T-cell (primary cell): ENCODE measurements at regions not wholly inside any gene's neighbourhood (a gene's known extent, or its start where the extent isn't known, plus 50 kb on each side); places are given as distances from the start of the nearest gene placed in this dataset.

Source experiments
- ATAC-seq, 4 experiments: fragments of 200-7000 bp in 3 of 4; fragments of 150-1000 bp in 1 of 4; cut with Tn5 transposase; replicated peaks in 1 of 4; 1 replicate in 3 of 4; 2 replicates in 1 of 4; pipeline ENCODE4 v1.10.0; 2021; ENCODE audit warnings: moderate library complexity in 3 of 4, mild to moderate bottlenecking in 2 of 4, moderate number of reproducible peaks in 1 of 4
- CTCF ChIA-PET, 2 donors: fragments of 300-600 bp; sonication (Branson Sonifier 250); formaldehyde crosslinking; loops; one replicate each; lab custom pipeline; 2022; ENCODE audit warnings: antibody characterized with exemption in 2 of 2; lab: Charles Lee
- POLR2A ChIA-PET, 2 donors: fragments of 300-600 bp; sonication (Branson Sonifier 250); formaldehyde crosslinking; loops; one replicate each; lab custom pipeline; 2022; ENCODE audit warnings: antibody characterized with exemption in 2 of 2; lab: Charles Lee
- DNase-seq, 35 experiments: peaks; one replicate each; pipeline versions ENCODE4 v3.0.0 to v3.0.0-alpha.2; 2013 to 2023
- H3K27ac ChIP-seq: one replicate; pipeline ENCODE4 v1.5.1; 2013; ENCODE audit warnings: low read length
- H3K27me3 ChIP-seq, 2 experiments: replicated peaks in 1 of 2; 1 replicate in 1 of 2; 2 replicates in 1 of 2; pipeline versions ENCODE4 v1.6.1 to v1.7.0; 2013; ENCODE audit warnings: low read length in 1 of 2, mixed read lengths in 1 of 2; ENCODE audit not compliant: control insufficient read depth in 2 of 2, insufficient read depth in 2 of 2; ENCODE audit errors: extremely low read depth in 1 of 2
- H3K36me3 ChIP-seq, 2 donors: 1 replicate in 1 of 2; 2 replicates in 1 of 2; pipeline versions ENCODE4 v1.6.1 to v1.7.0; 2013; ENCODE audit warnings: low read length in 1 of 2; ENCODE audit not compliant: control insufficient read depth in 2 of 2, insufficient read depth in 1 of 2; ENCODE audit errors: extremely low read depth in 1 of 2
- H3K4me1 ChIP-seq, 2 experiments: 1 replicate in 1 of 2; 2 replicates in 1 of 2; pipeline versions ENCODE4 v1.6.1 to v1.7.0; 2013; ENCODE audit warnings: low read length in 2 of 2, mixed read lengths in 1 of 2; ENCODE audit not compliant: insufficient read depth in 2 of 2, control insufficient read depth in 1 of 2; ENCODE audit errors: extremely low read depth in 1 of 2
- H3K4me3 ChIP-seq, 2 donors: 1 replicate in 1 of 2; 2 replicates in 1 of 2; pipeline versions ENCODE4 v1.5.1 to v1.7.0; 2013; ENCODE audit warnings: mild to moderate bottlenecking in 2 of 2, low read length in 1 of 2, moderate library complexity in 1 of 2; ENCODE audit not compliant: control insufficient read depth in 1 of 2; ENCODE audit errors: extremely low read depth in 1 of 2
- H3K9me3 ChIP-seq: 2 replicates; pipeline ENCODE4 v1.7.0; 2013
- H3K27ac Mint-ChIP-seq, 2 donors: one replicate each; pipeline ENCODE4 v1.8.0; 2020 to 2021; ENCODE audit warnings: mild to moderate bottlenecking in 2 of 2, mixed read lengths in 2 of 2
- H3K27me3 Mint-ChIP-seq, 2 donors: one replicate each; pipeline ENCODE4 v1.8.0; 2021 to 2022; ENCODE audit warnings: mixed read lengths in 2 of 2
- H3K36me3 Mint-ChIP-seq: one replicate; pipeline ENCODE4 v1.8.0; 2021; ENCODE audit warnings: mixed read lengths
- H3K4me1 Mint-ChIP-seq, 3 donors: one replicate each; pipeline ENCODE4 v1.8.0; 2020 to 2022; ENCODE audit warnings: mixed read lengths in 3 of 3, mild to moderate bottlenecking in 1 of 3
- H3K4me3 Mint-ChIP-seq, 3 donors: one replicate each; pipeline ENCODE4 v1.8.0; 2020 to 2022; ENCODE audit warnings: mild to moderate bottlenecking in 3 of 3, mixed read lengths in 3 of 3, moderate library complexity in 3 of 3
- H3K9me3 Mint-ChIP-seq, 3 donors: one replicate each; pipeline ENCODE4 v1.8.0; 2020 to 2022; ENCODE audit warnings: mixed read lengths in 3 of 3
- WGBS: methylation state at CpG from one replicate; pipeline ENCODE4 v1.1.5; 2013; ENCODE audit warnings: missing lambda C conversion rate; ENCODE audit not compliant: insufficient coverage; 5-methylcytosine and 5-hydroxymethylcytosine counted together

GRCh38 chr3:18666655-18667054, 241.5 kb upstream of the SATB1 start:
- no peaks in the 10 kb centered on the region for H3K36me3 ChIP-seq
- H3K27me3 ChIP-seq, result no peaks in the 10 kb centered on the region
- H3K4me3 ChIP-seq, result no peak overlapping the region
- H3K4me3 Mint-ChIP-seq, result no peak overlapping the region
- H3K4me1 ChIP-seq, result no peaks in the 10 kb centered on the region
- ATAC-seq, result no peak
- no peak overlapping the region for H3K27ac Mint-ChIP-seq
- no peak overlapping the region for H3K27ac ChIP-seq
- peaks cover 19 to 28% (median 22%) of the 10 kb centered on the region in 3 donors for H3K4me1 Mint-ChIP-seq
- no peaks in the 10 kb centered on the region for H3K27me3 Mint-ChIP-seq
- 100% methylated on average over 1 of the region's 2 CpGs for WGBS
- no peaks in the 10 kb centered on the region for H3K9me3 ChIP-seq
- no peaks in the 10 kb centered on the region for H3K36me3 Mint-ChIP-seq
- CTCF ChIA-PET, result no interaction called here
- POLR2A ChIA-PET, result no interaction called here
- peaks cover 0 to 4% (median 2%) of the 10 kb centered on the region in 3 donors for H3K9me3 Mint-ChIP-seq
- DNase-seq, result no peak

GRCh38 chr3:18660059-18660458, 234.9 kb upstream of the SATB1 start:
- peaks cover 8 to 19% of the 10 kb centered on the region in 2 experiments for H3K4me1 ChIP-seq
- POLR2A ChIA-PET, result interaction anchor here in 1 of 2 donors (0.7 kb wide), 1 partner anchor 17 kb away, joined by 6 read pairs; no protein-coding TSS in a partner anchor
- H3K27ac Mint-ChIP-seq, result no peak overlapping the region
- no peak overlapping the region for H3K27ac ChIP-seq
- H3K36me3 ChIP-seq, result no peaks in the 10 kb centered on the region
- H3K4me3 Mint-ChIP-seq, result no peak overlapping the region
- peaks cover 0 to 6% (median 0%) of the 10 kb centered on the region in 3 donors for H3K9me3 Mint-ChIP-seq
- H3K27me3 ChIP-seq, result no peaks in the 10 kb centered on the region
- no peak for DNase-seq
- peaks cover 4% of the 10 kb centered on the region for H3K36me3 Mint-ChIP-seq
- H3K9me3 ChIP-seq, result no peaks in the 10 kb centered on the region
- H3K4me3 ChIP-seq, result no peak overlapping the region
- no peaks in the 10 kb centered on the region for H3K27me3 Mint-ChIP-seq
- CTCF ChIA-PET, result interaction anchor here in 1 of 2 donors (1.2 kb wide), 1 partner anchor 36 kb away, joined by 3 read pairs; no protein-coding TSS in a partner anchor
- ATAC-seq, result no peak
- H3K4me1 Mint-ChIP-seq, result peaks cover 35 to 44% (median 42%) of the 10 kb centered on the region in 3 donors

DNA sequence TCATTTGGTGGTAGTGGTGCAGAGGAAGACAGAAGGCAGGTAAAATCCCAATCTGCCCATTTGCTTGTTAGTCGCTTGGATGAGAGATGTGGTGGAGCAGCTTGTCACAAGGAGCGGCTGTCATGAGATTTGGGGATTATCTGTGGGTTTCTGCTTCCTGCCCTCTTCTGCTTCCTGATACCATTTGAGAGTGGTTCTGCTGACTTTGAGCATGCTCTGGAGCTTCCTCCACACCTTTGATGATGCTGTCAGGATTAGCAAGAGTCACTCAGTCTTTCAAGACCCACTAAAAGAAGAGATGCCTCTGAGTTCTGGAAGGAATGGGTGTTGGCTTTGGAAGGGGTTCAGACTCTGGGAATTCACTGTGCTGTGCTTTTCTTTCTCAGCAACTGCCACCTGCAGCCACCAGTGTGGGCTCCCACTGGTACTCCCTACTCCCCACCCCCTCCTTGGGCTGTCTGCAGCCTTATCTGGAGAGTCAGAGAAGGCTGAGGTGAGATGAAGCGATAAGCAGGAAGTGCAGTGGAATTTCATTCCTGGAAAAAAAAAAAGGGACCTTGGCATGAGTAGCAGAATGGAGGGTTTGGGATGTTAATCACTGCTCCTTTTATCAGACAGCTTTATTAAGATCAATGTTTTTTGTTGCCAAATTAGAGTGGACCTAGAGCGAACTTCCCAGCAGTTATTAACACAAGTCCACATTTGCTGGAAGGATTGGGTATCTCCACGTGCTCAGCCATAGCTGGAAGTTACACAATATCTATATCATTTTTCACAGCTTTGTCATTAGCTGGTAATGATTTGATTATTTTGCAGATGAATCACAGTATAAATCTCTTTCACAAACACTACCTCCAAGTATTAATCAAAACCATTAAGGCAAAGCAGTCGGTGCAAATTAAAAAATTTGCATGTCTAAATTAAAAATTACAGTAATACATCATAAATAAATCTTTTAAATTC, 233.0 kb upstream of the SATB1 start:
- peaks cover 4% of the 10 kb centered on the region for H3K36me3 Mint-ChIP-seq
- WGBS, result 21% methylated on average over 2 of the region's 6 CpGs
- peak overlapping the region in 1 of 2 donors; percentile 54 for H3K27ac Mint-ChIP-seq
- H3K4me3 Mint-ChIP-seq, result peak overlapping the region in 1 of 3 donors; percentile 13
- peaks cover 8 to 19% of the 10 kb centered on the region in 2 experiments for H3K4me1 ChIP-seq
- ChIA-PET POLR2A (interaction anchor here (0.5 to 0.7 kb wide), 3 partner anchors 58 to 317 kb away, joined by 3 to 4 read pairs (median 3); no protein-coding TSS in a partner anchor), CTCF (interaction anchor here in 1 of 2 donors (0.9 kb wide), 1 partner anchor 83 kb away, joined by 3 read pairs; no protein-coding TSS in a partner anchor)
- peaks cover 35 to 46% (median 46%) of the 10 kb centered on the region in 3 donors for H3K4me1 Mint-ChIP-seq
- no peaks in the 10 kb centered on the region for H3K27me3 Mint-ChIP-seq
- H3K9me3 Mint-ChIP-seq, result peaks cover 0 to 6% (median 0%) of the 10 kb centered on the region in 3 donors
- H3K27me3 ChIP-seq, result no peaks in the 10 kb centered on the region
- H3K27ac ChIP-seq, result no peak overlapping the region
- ATAC-seq, result peak; percentile 43 to 76 (median 72)
- DNase-seq, result peak in 7 of 35 experiments; percentile 1 to 31 (median 6)
- H3K36me3 ChIP-seq, result no peaks in the 10 kb centered on the region
- no peak overlapping the region for H3K4me3 ChIP-seq
- no peaks in the 10 kb centered on the region for H3K9me3 ChIP-seq

- ATAC-seq, result no peak
- CTCF ChIA-PET, result interaction anchor here in 1 of 2 donors (0.6 to 0.9 kb wide), 3 partner anchors 52 to 84 kb away, joined by 3 read pairs; no protein-coding TSS in a partner anchor
Observed at GRCh38 chr3:18656866-18657265, 231.7 kb upstream of the SATB1 start.

DNA sequence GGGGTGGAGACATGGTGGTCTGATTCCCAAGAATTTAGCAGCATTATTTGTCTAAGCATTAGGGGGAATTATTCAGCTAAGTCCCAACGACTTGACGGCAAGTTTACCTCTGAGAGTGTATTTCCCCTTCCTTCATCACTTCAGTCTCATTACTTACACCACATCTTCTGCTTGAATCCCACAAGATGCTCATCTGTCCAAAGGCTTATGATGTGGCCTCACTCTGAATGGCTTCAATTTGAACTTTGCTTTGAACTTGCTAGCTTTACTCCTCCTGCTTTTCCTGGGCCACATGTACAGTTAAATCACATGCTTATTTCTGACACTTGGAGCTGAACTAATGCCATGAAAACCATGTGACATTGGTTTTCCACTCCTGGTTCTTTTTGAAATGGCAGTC, 231.3 kb upstream of the SATB1 start:
- DNase-seq (no peak), ATAC-seq (no peak)
- Mint-ChIP-seq H3K27me3 (no peaks in the 10 kb centered on the region), H3K4me3 (peak overlapping the region in 1 of 3 donors; percentile 6), H3K4me1 (peaks cover 29 to 43% (median 37%) of the 10 kb centered on the region in 3 donors), H3K9me3 (peaks cover 0 to 5% (median 0%) of the 10 kb centered on the region in 3 donors), H3K36me3 (peaks cover 4% of the 10 kb centered on the region), H3K27ac (peak overlapping the region in 1 of 2 donors; percentile 19)
- Histone ChIP-seq H3K4me3 (no peak overlapping the region), H3K4me1 (peaks cover 8 to 19% of the 10 kb centered on the region in 2 experiments), H3K27ac (no peak overlapping the region), H3K36me3 (no peaks in the 10 kb centered on the region), H3K27me3 (no peaks in the 10 kb centered on the region), H3K9me3 (no peaks in the 10 kb centered on the region)
- ChIA-PET CTCF (interaction anchor here in 1 of 2 donors (0.6 to 0.7 kb wide), 2 partner anchors 52 to 74 kb away, joined by 3 read pairs; no protein-coding TSS in a partner anchor), POLR2A (no interaction called here)
- 80% methylated on average over 1 of the region's 2 CpGs for WGBS

More at GRCh38 chr3:18656866-18657265, 231.7 kb upstream of the SATB1 start:
- no peak for DNase-seq
- no peaks in the 10 kb centered on the region for H3K9me3 ChIP-seq
- Mint-ChIP-seq H3K27me3 (no peaks in the 10 kb centered on the region), H3K36me3 (peaks cover 4% of the 10 kb centered on the region), H3K4me1 (peaks cover 34 to 44% (median 40%) of the 10 kb centered on the region in 3 donors), H3K9me3 (peaks cover 0 to 6% (median 0%) of the 10 kb centered on the region in 3 donors), H3K27ac (peak overlapping the region in 1 of 2 donors; percentile 19), H3K4me3 (peak overlapping the region in 1 of 3 donors; percentile 6)
- H3K27ac ChIP-seq, result no peak overlapping the region
- no peak overlapping the region for H3K4me3 ChIP-seq
- peaks cover 8 to 19% of the 10 kb centered on the region in 2 experiments for H3K4me1 ChIP-seq
- POLR2A ChIA-PET, result no interaction called here
- H3K27me3 ChIP-seq, result no peaks in the 10 kb centered on the region
- WGBS, result 44% methylated on average over 2 of the region's 5 CpGs
- no peaks in the 10 kb centered on the region for H3K36me3 ChIP-seq

- H3K36me3 ChIP-seq, result no peaks in the 10 kb centered on the region
- no CpG with 5 or more reads among the region's 1 CpG for WGBS
- Mint-ChIP-seq H3K9me3 (no peaks in the 10 kb centered on the region), H3K27ac (no peak overlapping the region), H3K4me3 (no peak overlapping the region), H3K4me1 (peaks cover 26 to 37% (median 37%) of the 10 kb centered on the region in 3 donors), H3K36me3 (no peaks in the 10 kb centered on the region), H3K27me3 (no peaks in the 10 kb centered on the region)
- CTCF ChIA-PET, result no interaction called here
- DNase-seq, result no peak
- peaks cover 8 to 19% of the 10 kb centered on the region in 2 experiments for H3K4me1 ChIP-seq
- no peak overlapping the region for H3K4me3 ChIP-seq
- H3K27ac ChIP-seq, result no peak overlapping the region
- H3K9me3 ChIP-seq, result no peaks in the 10 kb centered on the region
- no peak for ATAC-seq
- POLR2A ChIA-PET, result no interaction called here
- no peaks in the 10 kb centered on the region for H3K27me3 ChIP-seq
Observed at GRCh38 chr3:18655827-18656226, 230.7 kb upstream of the SATB1 start.
